Progenitor cell of endocrine pancreas (in vitro differentiated cells): ENCODE measurements at regions not wholly inside any gene's neighbourhood (a gene's known extent, or its start where the extent isn't known, plus 50 kb on each side); places are given as distances from the start of the nearest gene placed in this dataset.

Source experiments
- DNase-seq: peaks from one replicate; pipeline ENCODE4 v3.0.0; 2021; ENCODE audit warnings: low spot score; ENCODE audit not compliant: unreplicated experiment
- H3K27ac Mint-ChIP-seq: 2 replicates; pipeline ENCODE4 v1.8.0; 2021; ENCODE audit warnings: mild to moderate bottlenecking, moderate library complexity, mixed read lengths
- H3K27me3 Mint-ChIP-seq: 2 replicates; pipeline ENCODE4 v1.8.0; 2021; ENCODE audit warnings: mixed read lengths
- H3K36me3 Mint-ChIP-seq: 2 replicates; pipeline ENCODE4 v1.8.0; 2022; ENCODE audit warnings: mixed read lengths; ENCODE audit not compliant: insufficient read depth
- H3K4me1 Mint-ChIP-seq: 2 replicates; pipeline ENCODE4 v1.8.0; 2021; ENCODE audit warnings: low read depth, mixed read lengths
- H3K4me3 Mint-ChIP-seq: 2 replicates; pipeline ENCODE4 v1.8.0; 2021; ENCODE audit warnings: low read depth, mild to moderate bottlenecking, moderate library complexity, mixed read lengths
- H3K9me3 Mint-ChIP-seq: 2 replicates; pipeline ENCODE4 v1.8.0; 2021; ENCODE audit warnings: low read depth, mixed read lengths
- TF ChIP-seq, protein P1 (sequence below): fragments of 200-600 bp; sonication (generic); IDR thresholded peaks from one replicate; pipeline ENCODE4 v1.5.0; 2021; ENCODE audit warnings: antibody characterized with exemption, mild to moderate bottlenecking; ENCODE audit not compliant: unreplicated experiment

DNA sequence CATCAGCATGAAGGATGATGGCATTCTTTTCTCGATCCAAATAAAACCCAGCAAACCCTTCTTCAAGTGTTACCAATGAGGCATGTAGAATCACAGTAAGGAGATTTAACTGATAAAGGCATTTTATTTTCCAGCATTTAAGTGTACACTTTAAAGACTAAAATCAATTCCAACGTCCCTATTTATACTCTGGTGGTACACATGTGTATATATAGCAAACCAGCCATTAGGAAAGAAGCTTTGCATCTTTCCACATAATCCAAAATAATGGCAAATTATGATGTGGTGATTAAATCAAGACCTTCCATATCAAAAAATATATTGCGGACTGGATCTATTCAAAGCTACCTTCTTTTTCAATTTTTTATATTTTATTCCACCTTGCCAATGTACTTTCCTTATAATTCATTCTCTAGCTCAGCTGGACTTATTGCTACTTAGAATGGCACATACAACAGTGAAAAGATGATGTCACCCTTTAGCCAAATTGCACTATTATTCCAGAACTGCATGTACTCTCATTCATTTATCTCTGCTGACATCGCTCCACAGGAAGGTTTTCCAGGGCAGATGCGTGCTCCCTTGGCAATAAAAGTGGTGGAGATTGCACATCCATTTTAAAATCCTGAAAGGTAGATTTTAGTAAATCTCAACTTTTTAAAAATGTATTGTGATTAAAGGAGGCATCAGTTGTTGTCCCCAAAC lies 63.3 kb upstream of the SLC30A5 start:
- H3K27ac Mint-ChIP-seq = no peak overlapping the region
- TF ChIP-seq, protein P1, sequence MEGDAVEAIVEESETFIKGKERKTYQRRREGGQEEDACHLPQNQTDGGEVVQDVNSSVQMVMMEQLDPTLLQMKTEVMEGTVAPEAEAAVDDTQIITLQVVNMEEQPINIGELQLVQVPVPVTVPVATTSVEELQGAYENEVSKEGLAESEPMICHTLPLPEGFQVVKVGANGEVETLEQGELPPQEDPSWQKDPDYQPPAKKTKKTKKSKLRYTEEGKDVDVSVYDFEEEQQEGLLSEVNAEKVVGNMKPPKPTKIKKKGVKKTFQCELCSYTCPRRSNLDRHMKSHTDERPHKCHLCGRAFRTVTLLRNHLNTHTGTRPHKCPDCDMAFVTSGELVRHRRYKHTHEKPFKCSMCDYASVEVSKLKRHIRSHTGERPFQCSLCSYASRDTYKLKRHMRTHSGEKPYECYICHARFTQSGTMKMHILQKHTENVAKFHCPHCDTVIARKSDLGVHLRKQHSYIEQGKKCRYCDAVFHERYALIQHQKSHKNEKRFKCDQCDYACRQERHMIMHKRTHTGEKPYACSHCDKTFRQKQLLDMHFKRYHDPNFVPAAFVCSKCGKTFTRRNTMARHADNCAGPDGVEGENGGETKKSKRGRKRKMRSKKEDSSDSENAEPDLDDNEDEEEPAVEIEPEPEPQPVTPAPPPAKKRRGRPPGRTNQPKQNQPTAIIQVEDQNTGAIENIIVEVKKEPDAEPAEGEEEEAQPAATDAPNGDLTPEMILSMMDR = no peak

DNA sequence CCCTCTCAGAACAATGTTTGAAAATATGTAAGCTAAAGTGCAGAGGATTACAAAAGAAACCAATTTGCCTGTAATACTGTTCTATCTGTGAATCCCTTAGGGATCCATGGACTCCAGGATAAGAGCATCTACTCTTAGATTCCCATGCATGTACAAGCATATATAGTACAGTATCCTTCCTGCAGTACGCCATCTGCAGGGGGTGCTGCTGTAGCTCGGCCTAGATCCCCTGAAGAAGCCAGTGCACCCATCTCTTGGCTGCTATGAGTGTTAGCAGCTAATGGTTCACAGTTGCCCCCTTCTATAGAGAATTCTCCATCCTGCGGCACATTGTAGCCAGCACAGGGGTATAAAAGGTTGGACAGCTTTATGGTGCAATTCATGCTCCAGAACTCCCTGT lies 61.8 kb upstream of the SLC30A5 start:
- Mint-ChIP-seq H3K36me3 (no peaks in the 10 kb centered on the region), H3K4me1 (no peaks in the 10 kb centered on the region), H3K27ac (no peak overlapping the region), H3K9me3 (no peaks in the 10 kb centered on the region), H3K4me3 (no peak overlapping the region), H3K27me3 (no peaks in the 10 kb centered on the region)
- DNase-seq = no peak
- TF ChIP-seq, protein P1 = no peak

More for the DNA sequence above, 63.3 kb upstream of the SLC30A5 start:
- no peaks in the 10 kb centered on the region for H3K4me1 Mint-ChIP-seq
- no peaks in the 10 kb centered on the region for H3K36me3 Mint-ChIP-seq
- DNase-seq = no peak
- H3K9me3 Mint-ChIP-seq = no peaks in the 10 kb centered on the region
- H3K27me3 Mint-ChIP-seq = no peaks in the 10 kb centered on the region
- no peak overlapping the region for H3K4me3 Mint-ChIP-seq

DNA sequence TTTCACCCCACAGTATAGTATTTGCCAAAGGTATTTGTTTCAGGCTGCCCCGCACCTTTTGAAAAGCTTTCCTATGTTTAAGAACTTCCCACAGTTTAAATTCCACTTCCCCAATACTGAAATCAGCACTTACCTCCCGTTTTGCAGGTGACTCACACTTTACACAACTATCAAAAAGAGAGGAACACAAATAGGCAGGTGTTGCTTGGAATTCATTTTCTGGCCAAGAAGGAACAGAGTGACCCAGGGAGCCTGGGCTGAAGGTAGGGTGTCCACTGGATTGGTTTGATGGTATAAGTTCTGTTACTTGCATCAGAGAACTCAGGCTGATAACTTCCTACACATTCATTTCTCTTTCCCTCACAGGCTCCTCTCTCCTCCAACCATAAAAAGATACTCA lies 60.1 kb upstream of the SLC30A5 start:
- H3K36me3 Mint-ChIP-seq = no peaks in the 10 kb centered on the region
- DNase-seq = no peak
- H3K4me1 Mint-ChIP-seq = no peaks in the 10 kb centered on the region
- H3K9me3 Mint-ChIP-seq = no peaks in the 10 kb centered on the region
- TF ChIP-seq, protein P1 = no peak
- H3K27me3 Mint-ChIP-seq = no peaks in the 10 kb centered on the region
- H3K27ac Mint-ChIP-seq = no peak overlapping the region
- no peak overlapping the region for H3K4me3 Mint-ChIP-seq

DNA sequence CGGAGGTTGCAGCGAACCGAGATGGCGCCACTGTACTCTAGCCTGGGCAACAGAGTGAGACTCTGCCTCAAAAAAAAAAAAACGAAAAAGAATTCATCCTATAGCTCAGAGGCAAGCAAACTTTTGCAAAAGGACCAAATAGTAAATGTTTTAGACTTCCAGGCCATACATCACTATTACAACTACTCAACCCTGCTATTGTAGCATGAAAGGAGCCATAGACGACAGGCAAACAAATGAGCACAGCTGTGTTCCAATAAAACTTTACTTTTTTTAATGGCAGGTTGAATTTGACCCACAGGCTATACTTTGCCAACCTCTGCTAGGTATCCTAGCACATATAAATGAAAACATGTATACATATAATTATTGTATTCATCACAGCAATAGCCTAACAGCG lies 58.9 kb upstream of the SLC30A5 start:
- no peak for DNase-seq
- TF ChIP-seq, protein P1 = no peak
- Mint-ChIP-seq H3K4me3 (no peak overlapping the region), H3K9me3 (no peaks in the 10 kb centered on the region), H3K4me1 (no peaks in the 10 kb centered on the region), H3K36me3 (no peaks in the 10 kb centered on the region), H3K27ac (no peak overlapping the region), H3K27me3 (no peaks in the 10 kb centered on the region)

DNA sequence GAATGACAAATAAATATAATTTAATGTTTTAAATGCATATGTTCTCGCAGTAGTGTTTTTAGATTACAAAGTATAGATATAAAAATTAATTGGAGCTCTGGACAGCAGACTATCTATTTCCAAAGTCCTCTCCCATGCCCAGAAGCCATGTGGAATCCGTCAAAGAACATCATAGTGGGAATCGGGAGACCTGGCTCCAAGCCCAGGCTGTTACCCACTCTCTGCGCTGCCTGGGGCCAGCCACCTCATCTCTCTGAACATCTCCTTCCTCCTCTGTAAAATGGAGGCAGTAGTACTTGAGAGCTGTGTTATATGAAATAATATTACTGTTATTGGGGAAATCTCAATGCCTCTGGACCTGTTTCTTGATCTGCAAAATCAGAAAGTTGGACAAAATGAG lies 58.1 kb upstream of the SLC30A5 start:
- H3K27ac Mint-ChIP-seq = no peak overlapping the region
- DNase-seq = no peak
- no peak overlapping the region for H3K4me3 Mint-ChIP-seq
- peaks cover 1% of the 10 kb centered on the region for H3K4me1 Mint-ChIP-seq
- H3K27me3 Mint-ChIP-seq = no peaks in the 10 kb centered on the region
- H3K36me3 Mint-ChIP-seq = no peaks in the 10 kb centered on the region
- TF ChIP-seq, protein P1 = no peak
- no peaks in the 10 kb centered on the region for H3K9me3 Mint-ChIP-seq
